Omental fat pad (tissue), 3 donors: ENCODE measurements at regions not wholly inside any gene's neighbourhood (a gene's known extent, or its start where the extent isn't known, plus 50 kb on each side); places are given as distances from the start of the nearest gene placed in this dataset.

Source experiments
- ATAC-seq: fragments of 150-250 bp; one replicate; pipeline ENCODE4 v1.9.1; 2016; ENCODE audit warnings: mild to moderate bottlenecking, moderate library complexity; ENCODE audit not compliant: low FRiP score
- DNase-seq: peaks from one replicate; pipeline ENCODE4 v3.0.0-alpha.2; 2019; ENCODE audit warnings: low spot score
- TF ChIP-seq, protein P1 (sequence below), 3 donors: fragments of 450-650 bp; IDR thresholded peaks; one replicate each; pipeline ENCODE4 v1.5.1; 2016 to 2017; ENCODE audit warnings: antibody characterized with exemption in 3 of 3, mild to moderate bottlenecking in 3 of 3, moderate library complexity in 2 of 3

DNA sequence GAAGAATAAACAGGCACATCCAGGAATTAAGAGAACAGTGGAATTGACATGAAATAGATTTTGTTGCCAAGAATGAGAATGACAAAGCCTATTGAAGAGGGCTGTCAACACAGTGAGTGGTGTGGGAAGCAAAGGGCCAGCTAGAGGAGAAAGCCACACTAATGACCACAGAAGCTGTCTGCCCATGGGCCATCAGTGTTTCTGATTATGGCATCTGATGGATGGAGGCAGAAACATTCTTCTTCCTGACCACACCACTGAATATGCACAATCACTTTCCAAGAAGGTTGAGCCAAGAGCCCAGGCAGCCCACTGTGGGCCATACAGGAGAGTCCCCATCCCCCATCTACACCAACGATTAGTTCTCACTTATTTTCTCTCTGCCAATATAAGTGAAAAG, 146.0 kb upstream of the SH3BP4 start:
- TF ChIP-seq, protein P1, sequence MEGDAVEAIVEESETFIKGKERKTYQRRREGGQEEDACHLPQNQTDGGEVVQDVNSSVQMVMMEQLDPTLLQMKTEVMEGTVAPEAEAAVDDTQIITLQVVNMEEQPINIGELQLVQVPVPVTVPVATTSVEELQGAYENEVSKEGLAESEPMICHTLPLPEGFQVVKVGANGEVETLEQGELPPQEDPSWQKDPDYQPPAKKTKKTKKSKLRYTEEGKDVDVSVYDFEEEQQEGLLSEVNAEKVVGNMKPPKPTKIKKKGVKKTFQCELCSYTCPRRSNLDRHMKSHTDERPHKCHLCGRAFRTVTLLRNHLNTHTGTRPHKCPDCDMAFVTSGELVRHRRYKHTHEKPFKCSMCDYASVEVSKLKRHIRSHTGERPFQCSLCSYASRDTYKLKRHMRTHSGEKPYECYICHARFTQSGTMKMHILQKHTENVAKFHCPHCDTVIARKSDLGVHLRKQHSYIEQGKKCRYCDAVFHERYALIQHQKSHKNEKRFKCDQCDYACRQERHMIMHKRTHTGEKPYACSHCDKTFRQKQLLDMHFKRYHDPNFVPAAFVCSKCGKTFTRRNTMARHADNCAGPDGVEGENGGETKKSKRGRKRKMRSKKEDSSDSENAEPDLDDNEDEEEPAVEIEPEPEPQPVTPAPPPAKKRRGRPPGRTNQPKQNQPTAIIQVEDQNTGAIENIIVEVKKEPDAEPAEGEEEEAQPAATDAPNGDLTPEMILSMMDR (IDR thresholded peaks at IDR 0.05): no peak
- no peak for DNase-seq
- ATAC-seq: no peak

DNA sequence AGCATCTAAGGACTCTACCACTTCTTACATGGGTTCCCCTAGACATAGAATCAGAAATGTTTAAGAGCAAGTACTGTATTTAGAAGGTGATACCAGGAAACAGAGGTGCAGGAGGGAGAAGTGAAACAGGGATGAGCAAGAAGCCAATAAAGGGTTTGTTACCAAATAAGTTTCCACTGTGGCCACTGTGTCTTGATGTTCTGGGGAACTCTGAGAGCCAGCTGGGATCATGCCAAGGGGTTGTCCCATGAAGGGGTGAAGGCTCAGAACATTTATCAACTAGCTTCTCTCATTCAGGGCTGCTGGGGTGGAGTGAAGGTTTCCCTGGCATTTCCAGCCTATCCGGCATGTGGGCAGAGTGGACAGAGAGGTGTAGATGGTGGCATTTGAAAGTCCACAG, 147.1 kb upstream of the SH3BP4 start:
- ATAC-seq (no peak), DNase-seq (no peak)
- TF ChIP-seq, protein P1 (IDR thresholded peaks at IDR 0.05): no peak

DNA sequence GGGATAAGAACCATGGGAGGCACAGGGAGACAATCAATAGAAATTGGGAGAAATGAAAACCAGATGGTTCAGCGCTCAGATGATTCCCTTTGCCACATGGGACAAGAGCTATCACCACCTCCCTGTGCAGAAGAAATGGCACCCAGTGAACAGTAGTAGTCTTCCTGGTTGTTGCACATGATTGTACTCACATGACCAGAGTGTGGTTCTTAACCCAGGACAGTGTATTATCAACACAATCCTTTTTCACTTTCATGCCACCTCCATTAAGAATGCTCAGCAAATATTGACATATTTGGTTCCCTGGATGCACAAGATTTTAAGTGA, 149.0 kb upstream of the SH3BP4 start:
- DNase-seq (no peak), ATAC-seq (no peak)
- TF ChIP-seq, protein P1 (IDR thresholded peaks at IDR 0.05): no peak

DNA sequence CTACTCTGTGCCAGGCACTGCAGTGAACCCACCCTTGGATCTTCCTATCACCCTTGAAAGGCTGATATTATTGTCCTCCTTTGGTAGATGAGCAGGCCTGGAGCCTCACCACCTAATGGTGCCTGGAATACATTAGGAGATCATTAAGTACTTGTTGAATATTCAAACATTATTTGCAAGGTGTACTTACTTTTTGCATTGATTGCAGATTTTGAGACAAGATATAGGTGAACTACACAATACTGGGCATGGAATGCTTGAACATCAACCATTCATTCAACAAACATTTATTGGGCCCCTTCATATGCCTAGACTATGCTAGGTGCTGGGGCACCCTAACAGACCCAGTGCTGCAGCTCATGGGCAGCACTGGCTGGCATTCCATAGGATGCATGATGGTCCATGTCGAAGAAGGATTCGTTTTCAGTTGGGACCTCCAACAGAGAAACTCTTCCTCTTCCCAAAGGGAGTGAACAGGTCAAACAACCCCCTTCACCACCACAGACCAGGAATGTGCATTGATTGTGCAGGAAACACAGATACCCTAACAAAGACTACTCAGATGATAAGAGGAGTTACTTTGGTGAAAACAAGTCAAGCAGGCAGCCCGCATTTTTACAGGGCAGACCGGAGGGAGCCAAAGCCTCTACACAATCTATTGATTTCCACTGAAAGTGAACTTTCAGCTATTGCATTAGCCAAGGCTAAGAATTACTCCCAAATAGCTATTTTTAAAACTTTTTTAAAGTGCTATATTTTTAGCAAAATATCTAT, 149.6 kb upstream of the SH3BP4 start:
- DNase-seq (no peak), ATAC-seq (no peak)
- TF ChIP-seq, protein P1 (IDR thresholded peaks at IDR 0.05): no peak

DNA sequence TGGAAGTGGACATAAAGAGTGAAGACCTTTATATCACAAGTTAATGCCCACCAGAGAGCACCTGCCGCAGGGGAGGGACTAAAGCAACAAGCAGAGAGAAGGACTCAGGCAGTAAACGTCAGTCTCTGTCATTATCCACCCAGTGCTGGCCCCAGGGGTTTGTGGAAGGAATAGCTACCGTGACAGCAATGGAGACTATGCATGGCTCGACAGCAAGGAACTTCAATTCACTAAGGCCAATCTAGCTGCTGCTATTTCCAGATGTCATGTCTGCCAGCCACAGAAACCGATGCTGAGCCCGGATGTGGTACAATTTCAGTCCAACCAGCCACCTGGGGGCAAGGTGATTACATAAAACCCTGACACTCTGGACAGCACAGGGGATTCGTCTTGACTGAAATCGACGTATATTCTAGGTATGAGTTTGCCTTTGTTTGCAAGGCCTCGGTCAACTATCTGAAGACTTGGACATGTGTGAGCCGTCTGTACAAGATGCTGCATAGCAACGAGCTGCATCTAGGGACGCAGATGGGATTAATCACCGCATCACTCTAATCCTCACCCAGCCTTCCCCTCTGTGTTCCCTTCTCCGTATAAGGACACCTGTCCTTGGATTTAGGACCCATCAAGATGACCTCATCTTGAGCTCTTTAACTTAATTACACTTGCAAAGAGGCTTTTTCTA, 154.1 kb upstream of the SH3BP4 start:
- TF ChIP-seq, protein P1 (IDR thresholded peaks at IDR 0.05): no peak
- no peak for ATAC-seq
- no peak for DNase-seq

DNA sequence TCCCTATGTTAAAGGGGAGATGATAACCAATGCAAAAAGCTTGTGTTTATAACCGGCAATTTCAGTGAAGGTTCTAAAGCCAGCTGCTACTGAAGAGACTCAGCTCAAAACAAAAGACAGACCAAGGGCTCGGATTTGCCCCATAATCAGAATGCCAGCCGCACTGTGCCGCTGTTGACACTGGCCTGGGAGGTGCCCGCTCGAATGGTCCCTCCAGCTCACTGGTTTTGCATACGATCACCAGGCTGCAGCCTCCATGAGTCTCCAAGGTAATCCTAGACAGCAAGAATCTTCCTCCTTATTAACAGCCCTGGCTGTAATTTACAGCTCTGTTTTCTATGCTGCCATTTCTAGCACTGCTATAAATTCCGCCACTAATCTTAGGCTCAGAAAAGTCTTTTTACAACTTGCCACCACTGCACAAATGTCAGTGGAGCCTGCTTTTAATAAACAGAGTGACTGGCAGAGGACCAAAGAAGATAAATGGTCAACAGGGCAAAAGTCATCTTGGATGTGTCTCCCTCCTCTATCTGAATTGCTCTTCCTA, 155.7 kb upstream of the SH3BP4 start:
- no peak for DNase-seq
- TF ChIP-seq, protein P1 (IDR thresholded peaks at IDR 0.05): no peak
- no peak for ATAC-seq
